Astrocyte (in vitro differentiated cells and primary cell): ENCODE measurements at regions not wholly inside any gene's neighbourhood (a gene's known extent, or its start where the extent isn't known, plus 50 kb on each side); places are given as distances from the start of the nearest gene placed in this dataset.

ENCODE experiments used
- DNase-seq: peaks from one replicate; pipeline ENCODE4 v3.0.0-alpha.2; 2010; ENCODE audit warnings: low read depth
- FAIRE-seq: peaks from 2 replicates; lab custom pipeline; 2011; peaks lifted over from hg19 to GRCh38; lab: Jason Lieb, UNC
- H2AFZ ChIP-seq: 2 replicates; pipeline ENCODE4 v1.6.0; 2012; ENCODE audit warnings: low read depth, low read length, inconsistent platforms
- H3K27ac ChIP-seq: 2 replicates; pipeline ENCODE4 v1.5.1; 2011; ENCODE audit warnings: low read depth, low read length, inconsistent platforms
- H3K27me3 ChIP-seq: 2 replicates; pipeline ENCODE4 v1.6.0; 2011; ENCODE audit warnings: low read length, inconsistent platforms; ENCODE audit not compliant: insufficient read depth
- H3K36me3 ChIP-seq: 2 replicates; pipeline ENCODE4 v1.5.1; 2011; ENCODE audit warnings: low read length, inconsistent platforms; ENCODE audit not compliant: insufficient read depth
- H3K4me1 ChIP-seq: 2 replicates; pipeline ENCODE4 v1.5.1; 2011; ENCODE audit warnings: low read length, inconsistent platforms; ENCODE audit not compliant: insufficient read depth
- H3K4me2 ChIP-seq: 2 replicates; pipeline ENCODE4 v1.6.0; 2012; ENCODE audit warnings: low read length, inconsistent platforms
- H3K4me3 ChIP-seq: 2 replicates; pipeline ENCODE4 v1.5.1; 2011; ENCODE audit warnings: low read depth, mild to moderate bottlenecking, low read length, inconsistent platforms; ENCODE audit not compliant: insufficient read depth
- H3K79me2 ChIP-seq: 2 replicates; pipeline ENCODE4 v1.6.0; 2012; ENCODE audit warnings: mild to moderate bottlenecking, low read length, inconsistent platforms; ENCODE audit not compliant: insufficient read depth
- H3K9ac ChIP-seq: 2 replicates; pipeline ENCODE4 v1.6.0; 2012; ENCODE audit warnings: mild to moderate bottlenecking, low read length, inconsistent platforms
- H3K9me3 ChIP-seq: 2 replicates; pipeline ENCODE4 v1.5.1; 2012; ENCODE audit warnings: low read depth, mild to moderate bottlenecking, low read length, inconsistent platforms; ENCODE audit not compliant: insufficient read depth
- H4K20me1 ChIP-seq: 2 replicates; pipeline ENCODE4 v1.6.0; 2012; ENCODE audit warnings: low read length, inconsistent platforms; ENCODE audit not compliant: insufficient read depth
- H3K27ac Mint-ChIP-seq: one replicate; pipeline ENCODE4 v1.8.0; 2021; ENCODE audit warnings: mild to moderate bottlenecking, mixed read lengths; ENCODE audit not compliant: unreplicated experiment
- H3K27me3 Mint-ChIP-seq: one replicate; pipeline ENCODE4 v1.8.0; 2021; ENCODE audit warnings: low read depth, mixed read lengths; ENCODE audit not compliant: unreplicated experiment
- H3K36me3 Mint-ChIP-seq: one replicate; pipeline ENCODE4 v1.8.0; 2021; ENCODE audit warnings: low read depth, mixed read lengths; ENCODE audit not compliant: unreplicated experiment
- H3K4me1 Mint-ChIP-seq: one replicate; pipeline ENCODE4 v1.8.0; 2021; ENCODE audit warnings: low read depth, mixed read lengths; ENCODE audit not compliant: unreplicated experiment
- H3K4me3 Mint-ChIP-seq: one replicate; pipeline ENCODE4 v1.8.0; 2021; ENCODE audit warnings: mild to moderate bottlenecking, moderate library complexity, mixed read lengths; ENCODE audit not compliant: unreplicated experiment
- H3K9me3 Mint-ChIP-seq: one replicate; pipeline ENCODE4 v1.8.0; 2021; ENCODE audit warnings: mild to moderate bottlenecking, mixed read lengths; ENCODE audit not compliant: unreplicated experiment
- CTCF ChIP-seq: IDR thresholded peaks from 2 replicates; pipeline ENCODE4 v1.5.1; 2011; ENCODE audit warnings: low read depth, mild to moderate bottlenecking, inconsistent platforms, low read length, moderate library complexity; ENCODE audit not compliant: insufficient read depth
- EZH2 ChIP-seq: IDR thresholded peaks from 2 replicates; pipeline ENCODE4 v1.6.1; 2012; ENCODE audit warnings: mild to moderate bottlenecking, low read length, inconsistent platforms; ENCODE audit not compliant: insufficient read depth

- Histone ChIP-seq H3K4me1 (no peaks in the 10 kb centered on the region), H3K4me3 (no peak overlapping the region), H3K9ac (no peak overlapping the region), H3K4me2 (no peak overlapping the region), H3K36me3 (no peaks in the 10 kb centered on the region), H3K79me2 (no peaks in the 10 kb centered on the region), H4K20me1 (no peaks in the 10 kb centered on the region), H3K27ac (no peak overlapping the region), H3K9me3 (no peaks in the 10 kb centered on the region), H3K27me3 (no peaks in the 10 kb centered on the region), H2AFZ (no peak overlapping the region)
- Mint-ChIP-seq H3K9me3 (no peaks in the 10 kb centered on the region), H3K4me1 (peaks cover 2% of the 10 kb centered on the region), H3K27ac (no peak overlapping the region), H3K36me3 (no peaks in the 10 kb centered on the region), H3K27me3 (no peaks in the 10 kb centered on the region), H3K4me3 (no peak overlapping the region)
- DNase-seq (no peak), FAIRE-seq (no peak)
- no peak for TF ChIP-seq EZH2
Observed at GRCh38 chr14:53378142-53378541, 225.0 kb upstream of the DDHD1 start.

- Histone ChIP-seq H3K4me3 (no peak overlapping the region), H3K27ac (no peak overlapping the region), H3K9ac (no peak overlapping the region), H3K79me2 (no peaks in the 10 kb centered on the region), H3K9me3 (no peaks in the 10 kb centered on the region), H3K4me1 (no peaks in the 10 kb centered on the region), H4K20me1 (no peaks in the 10 kb centered on the region), H3K36me3 (no peaks in the 10 kb centered on the region), H3K27me3 (no peaks in the 10 kb centered on the region), H3K4me2 (no peak overlapping the region), H2AFZ (no peak overlapping the region)
- no peaks in the 10 kb centered on the region for H3K27me3 Mint-ChIP-seq
- H3K9me3 Mint-ChIP-seq, result no peaks in the 10 kb centered on the region
- H3K4me1 Mint-ChIP-seq, result peaks cover 2% of the 10 kb centered on the region
- DNase-seq, result no peak
- FAIRE-seq, result no peak
- no peak overlapping the region for H3K4me3 Mint-ChIP-seq
- no peaks in the 10 kb centered on the region for H3K36me3 Mint-ChIP-seq
- TF ChIP-seq EZH2 (no peak), CTCF (no peak)
- no peak overlapping the region for H3K27ac Mint-ChIP-seq
Observed at GRCh38 chr14:53376064-53376463, 222.9 kb upstream of the DDHD1 start.

- TF ChIP-seq CTCF (no peak), EZH2 (no peak)
Observed at GRCh38 chr14:53375599-53375998, 222.5 kb upstream of the DDHD1 start.

More at GRCh38 chr14:53375599-53375998, 222.5 kb upstream of the DDHD1 start:
- Histone ChIP-seq H3K27me3 (no peaks in the 10 kb centered on the region), H3K4me2 (no peak overlapping the region), H3K4me1 (no peaks in the 10 kb centered on the region), H3K27ac (no peak overlapping the region), H3K36me3 (no peaks in the 10 kb centered on the region), H3K4me3 (no peak overlapping the region), H4K20me1 (no peaks in the 10 kb centered on the region), H3K79me2 (no peaks in the 10 kb centered on the region), H2AFZ (no peak overlapping the region), H3K9me3 (no peaks in the 10 kb centered on the region), H3K9ac (no peak overlapping the region)
- Mint-ChIP-seq H3K4me1 (peaks cover 2% of the 10 kb centered on the region), H3K27ac (no peak overlapping the region), H3K9me3 (no peaks in the 10 kb centered on the region), H3K36me3 (no peaks in the 10 kb centered on the region), H3K4me3 (no peak overlapping the region), H3K27me3 (no peaks in the 10 kb centered on the region)
- no peak for FAIRE-seq
- no peak for DNase-seq
